Stimulated activated naive CD4-positive, alpha-beta T cell treated with Interleukin-2 at 50 U/mL for 16 hours (primary cell): ENCODE measurements at regions not wholly inside any gene's neighbourhood (a gene's known extent, or its start where the extent isn't known, plus 50 kb on each side); places are given as distances from the start of the nearest gene placed in this dataset.
A peak's percentile ranks its signal among the peaks of the same experiment; 100 is the strongest.

Experiments
- DNase-seq: peaks from one replicate; lab custom pipeline; 2025; lab: John Stamatoyannopoulos, UW

- no peak for DNase-seq
Observed at GRCh38 chr6:134453792-134454510, 136.0 kb upstream of the SGK1 start.

- no peak for DNase-seq
Observed at GRCh38 chr6:134452906-134453305, 135.0 kb upstream of the SGK1 start.

GRCh38 chr6:134451529-134451928 lies 133.6 kb upstream of the SGK1 start:
- no peak for DNase-seq

GRCh38 chr6:134449781-134450180 lies 131.9 kb upstream of the SGK1 start:
- no peak for DNase-seq

GRCh38 chr6:134449004-134449403 lies 131.1 kb upstream of the SGK1 start:
- DNase-seq: no peak

- no peak for DNase-seq
Observed at GRCh38 chr6:134447883-134448387, 130.0 kb upstream of the SGK1 start.

- DNase-seq: no peak
Observed at GRCh38 chr6:134447423-134447822, 129.5 kb upstream of the SGK1 start.

- no peak for DNase-seq
Observed at GRCh38 chr6:134446896-134447295, 129.0 kb upstream of the SGK1 start.

- no peak for DNase-seq
Observed at GRCh38 chr6:134446218-134446848, 128.4 kb upstream of the SGK1 start.

- DNase-seq: no peak
Observed at GRCh38 chr6:134443009-134443408, 125.1 kb upstream of the SGK1 start.

GRCh38 chr6:134442073-134442472 lies 124.2 kb upstream of the SGK1 start:
- no peak for DNase-seq

GRCh38 chr6:134438837-134439236 lies 120.9 kb upstream of the SGK1 start:
- no peak for DNase-seq

- peak; percentile 49 for DNase-seq
Observed at GRCh38 chr6:134437376-134437775, 119.5 kb upstream of the SGK1 start.

GRCh38 chr6:134436950-134437349 lies 119.0 kb upstream of the SGK1 start:
- DNase-seq: no peak

- DNase-seq: peak; percentile 81
Observed at GRCh38 chr6:134436281-134436815, 118.4 kb upstream of the SGK1 start.

GRCh38 chr6:134435814-134436280 lies 117.9 kb upstream of the SGK1 start:
- no peak for DNase-seq

GRCh38 chr6:134434019-134434942 lies 116.4 kb upstream of the SGK1 start:
- DNase-seq: no peak

GRCh38 chr6:134432036-134432435 lies 114.1 kb upstream of the SGK1 start:
- no peak for DNase-seq

GRCh38 chr6:134431421-134431859 lies 113.5 kb upstream of the SGK1 start:
- no peak for DNase-seq

- no peak for DNase-seq
Observed at GRCh38 chr6:134429861-134430380, 112.0 kb upstream of the SGK1 start.

GRCh38 chr6:134427721-134428120 lies 109.8 kb upstream of the SGK1 start:
- DNase-seq: no peak

- DNase-seq: no peak
Observed at GRCh38 chr6:134426623-134427022, 108.7 kb upstream of the SGK1 start.
